ENCODE measurements at regions not wholly inside any gene's neighbourhood (a gene's known extent, or its start where the extent isn't known, plus 50 kb on each side); places are given as distances from the start of the nearest gene placed in this dataset.

GRCh38 chr7:88401009-88401623 is 94.4 kb upstream of the STEAP4 start:
- no peaks in the 10 kb centered on the region for H3K9me3 ChIP-seq (ENCODE audit: control extremely low read depth in 1 of 5, control insufficient read depth in 4 of 5, insufficient read depth in 2 of 5, low read depth in 1 of 5, low read length in 4 of 5)
- no CpG with 5 or more reads among the region's 4 CpGs for WGBS (ENCODE audit: insufficient coverage)
- H3K27ac ChIP-seq (ENCODE audit: insufficient read depth in 1 of 2, low read depth in 1 of 2, low read length in 2 of 2, poor library complexity in 1 of 2, severe bottlenecking in 2 of 2): no peak overlapping the region
- H3K4me1 ChIP-seq (ENCODE audit: control extremely low read depth in 1 of 4, control insufficient read depth in 4 of 4, insufficient read depth in 4 of 4, low read length in 3 of 4): peaks cover 0 to 4% (median 1%) of the 10 kb centered on the region in 4 experiments
- H3K27me3 ChIP-seq (replicated peaks in 2 of 5; ENCODE audit: control insufficient read depth in 4 of 5, insufficient read depth in 5 of 5, low read length in 4 of 5): no peaks in the 10 kb centered on the region
- H3K36me3 ChIP-seq (ENCODE audit: control insufficient read depth in 4 of 4, insufficient read depth in 4 of 4, low read length in 3 of 4): no peaks in the 10 kb centered on the region
- peak in 2 of 3 donors; percentile 10 to 29 for DNase-seq
- H3K4me3 ChIP-seq (ENCODE audit: control insufficient read depth in 1 of 7, extremely low read depth in 1 of 7, insufficient read depth in 4 of 7, low read depth in 2 of 7, low read length in 6 of 7): no peak overlapping the region
- CTCF ChIA-PET: interaction anchor here (0.9 to 1.2 kb wide), 3 partner anchors 13 to 157 kb away, joined by 3 to 5 read pairs (median 4); no protein-coding TSS in a partner anchor
- POLR2A ChIA-PET: no interaction called here

DNA sequence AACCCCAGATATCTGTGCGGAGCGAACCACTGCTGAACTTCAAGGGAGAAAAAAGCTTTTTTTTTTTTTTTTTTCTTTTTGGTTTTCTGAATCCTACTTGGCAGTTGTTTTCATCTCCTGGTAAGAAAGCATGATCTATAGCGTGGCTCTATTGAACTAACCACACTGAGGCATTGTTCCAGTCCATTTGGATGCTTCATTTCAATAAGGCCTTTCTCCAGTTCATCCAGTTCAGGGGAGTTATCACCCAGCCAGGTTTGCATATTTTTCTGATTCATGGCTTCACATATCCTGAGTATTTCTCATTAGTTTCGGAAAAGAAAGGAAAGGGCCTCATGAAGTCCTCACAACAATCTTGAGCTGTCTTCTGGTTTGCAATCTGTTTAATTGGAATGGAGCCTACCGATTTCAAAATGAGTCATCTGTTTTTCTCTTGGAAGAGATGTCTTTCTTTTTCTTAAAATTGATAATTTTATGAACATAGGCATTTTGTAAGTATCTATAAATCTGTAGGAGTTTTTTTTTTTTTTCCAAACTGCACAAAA is 93.1 kb upstream of the STEAP4 start:
- Histone ChIP-seq H3K4me3 (ENCODE audit: control insufficient read depth in 1 of 7, extremely low read depth in 1 of 7, insufficient read depth in 4 of 7, low read depth in 2 of 7, low read length in 6 of 7) (no peak overlapping the region), H3K27ac (ENCODE audit: insufficient read depth in 1 of 2, low read depth in 1 of 2, low read length in 2 of 2, poor library complexity in 1 of 2, severe bottlenecking in 2 of 2) (no peak overlapping the region), H3K4me1 (ENCODE audit: control extremely low read depth in 1 of 4, control insufficient read depth in 4 of 4, insufficient read depth in 4 of 4, low read length in 3 of 4) (peaks cover 6 to 10% (median 6%) of the 10 kb centered on the region in 4 experiments), H3K9me3 (ENCODE audit: control extremely low read depth in 1 of 5, control insufficient read depth in 4 of 5, insufficient read depth in 2 of 5, low read depth in 1 of 5, low read length in 4 of 5) (no peaks in the 10 kb centered on the region), H3K36me3 (ENCODE audit: control insufficient read depth in 4 of 4, insufficient read depth in 4 of 4, low read length in 3 of 4) (no peaks in the 10 kb centered on the region), H3K27me3 (replicated peaks in 2 of 5; ENCODE audit: control insufficient read depth in 4 of 5, insufficient read depth in 5 of 5, low read length in 4 of 5) (no peaks in the 10 kb centered on the region)
- 100% methylated on average over 1 of the region's 5 CpGs for WGBS (ENCODE audit: insufficient coverage)
- CTCF ChIA-PET: interaction anchor here (1.0 to 1.1 kb wide), 2 partner anchors 15 to 40 kb away, joined by 3 to 4 read pairs; no protein-coding TSS in a partner anchor
- POLR2A ChIA-PET: no interaction called here
- no peak for DNase-seq

- Histone ChIP-seq H3K36me3 (ENCODE audit: control insufficient read depth in 4 of 4, insufficient read depth in 4 of 4, low read length in 3 of 4) (no peaks in the 10 kb centered on the region), H3K9me3 (ENCODE audit: control extremely low read depth in 1 of 5, control insufficient read depth in 4 of 5, insufficient read depth in 2 of 5, low read depth in 1 of 5, low read length in 4 of 5) (no peaks in the 10 kb centered on the region), H3K27me3 (replicated peaks in 2 of 5; ENCODE audit: control insufficient read depth in 4 of 5, insufficient read depth in 5 of 5, low read length in 4 of 5) (no peaks in the 10 kb centered on the region), H3K4me1 (ENCODE audit: control extremely low read depth in 1 of 4, control insufficient read depth in 4 of 4, insufficient read depth in 4 of 4, low read length in 3 of 4) (peaks cover 6 to 10% (median 6%) of the 10 kb centered on the region in 4 experiments), H3K27ac (ENCODE audit: insufficient read depth in 1 of 2, low read depth in 1 of 2, low read length in 2 of 2, poor library complexity in 1 of 2, severe bottlenecking in 2 of 2) (no peak overlapping the region), H3K4me3 (ENCODE audit: control insufficient read depth in 1 of 7, extremely low read depth in 1 of 7, insufficient read depth in 4 of 7, low read depth in 2 of 7, low read length in 6 of 7) (no peak overlapping the region)
- WGBS (ENCODE audit: insufficient coverage): no CpG with 5 or more reads among the region's 9 CpGs
- DNase-seq: no peak
- ChIA-PET POLR2A (no interaction called here), CTCF (interaction anchor here (1.0 to 1.1 kb wide), 2 partner anchors 15 to 40 kb away, joined by 3 to 4 read pairs; no protein-coding TSS in a partner anchor)
Observed at GRCh38 chr7:88399036-88399435, 92.3 kb upstream of the STEAP4 start.

GRCh38 chr7:88398459-88398858 is 91.8 kb upstream of the STEAP4 start:
- Histone ChIP-seq H3K27ac (ENCODE audit: insufficient read depth in 1 of 2, low read depth in 1 of 2, low read length in 2 of 2, poor library complexity in 1 of 2, severe bottlenecking in 2 of 2) (no peak overlapping the region), H3K36me3 (ENCODE audit: control insufficient read depth in 4 of 4, insufficient read depth in 4 of 4, low read length in 3 of 4) (no peaks in the 10 kb centered on the region), H3K9me3 (ENCODE audit: control extremely low read depth in 1 of 5, control insufficient read depth in 4 of 5, insufficient read depth in 2 of 5, low read depth in 1 of 5, low read length in 4 of 5) (no peaks in the 10 kb centered on the region), H3K4me1 (ENCODE audit: control extremely low read depth in 1 of 4, control insufficient read depth in 4 of 4, insufficient read depth in 4 of 4, low read length in 3 of 4) (peaks cover 6 to 10% (median 6%) of the 10 kb centered on the region in 4 experiments), H3K4me3 (ENCODE audit: control insufficient read depth in 1 of 7, extremely low read depth in 1 of 7, insufficient read depth in 4 of 7, low read depth in 2 of 7, low read length in 6 of 7) (no peak overlapping the region), H3K27me3 (replicated peaks in 2 of 5; ENCODE audit: control insufficient read depth in 4 of 5, insufficient read depth in 5 of 5, low read length in 4 of 5) (no peaks in the 10 kb centered on the region)
- WGBS (ENCODE audit: insufficient coverage): no CpG with 5 or more reads among the region's 1 CpG
- no peak for DNase-seq
- ChIA-PET CTCF (interaction anchor here (1.1 kb wide), 1 partner anchor 16 kb away, joined by 3 read pairs; no protein-coding TSS in a partner anchor), POLR2A (no interaction called here)

DNA sequence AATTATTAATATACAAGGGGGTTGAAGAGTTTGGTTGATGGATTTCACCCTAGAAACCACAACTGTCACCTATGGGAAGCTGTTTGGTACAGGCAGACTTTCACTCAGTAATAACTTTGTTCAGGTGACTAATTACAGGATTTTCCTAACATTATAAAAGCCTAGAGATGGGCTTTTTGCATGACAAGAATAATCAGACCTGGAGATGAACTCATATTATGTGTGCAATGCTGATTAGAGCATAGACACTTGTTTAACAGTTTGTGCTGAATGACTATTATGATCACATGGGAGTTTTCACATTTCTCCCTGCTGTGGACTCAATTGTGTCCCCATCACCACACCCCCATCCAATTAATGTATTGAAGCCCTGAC is 90.2 kb upstream of the STEAP4 start:
- DNase-seq: no peak
- CTCF ChIA-PET: no interaction called here
- no peak overlapping the region for H3K27ac ChIP-seq (ENCODE audit: insufficient read depth in 1 of 2, low read depth in 1 of 2, low read length in 2 of 2, poor library complexity in 1 of 2, severe bottlenecking in 2 of 2)
- POLR2A ChIA-PET: no interaction called here
- H3K4me1 ChIP-seq (ENCODE audit: control extremely low read depth in 1 of 4, control insufficient read depth in 4 of 4, insufficient read depth in 4 of 4, low read length in 3 of 4): peaks cover 6 to 10% (median 6%) of the 10 kb centered on the region in 4 experiments
- no peaks in the 10 kb centered on the region for H3K36me3 ChIP-seq (ENCODE audit: control insufficient read depth in 4 of 4, insufficient read depth in 4 of 4, low read length in 3 of 4)
- no peak overlapping the region for H3K4me3 ChIP-seq (ENCODE audit: control insufficient read depth in 1 of 7, extremely low read depth in 1 of 7, insufficient read depth in 4 of 7, low read depth in 2 of 7, low read length in 6 of 7)
- H3K27me3 ChIP-seq (replicated peaks in 2 of 5; ENCODE audit: control insufficient read depth in 4 of 5, insufficient read depth in 5 of 5, low read length in 4 of 5): no peaks in the 10 kb centered on the region
- no peaks in the 10 kb centered on the region for H3K9me3 ChIP-seq (ENCODE audit: control extremely low read depth in 1 of 5, control insufficient read depth in 4 of 5, insufficient read depth in 2 of 5, low read depth in 1 of 5, low read length in 4 of 5)

GRCh38 chr7:88396295-88396947 is 89.7 kb upstream of the STEAP4 start:
- H3K4me3 ChIP-seq (ENCODE audit: control insufficient read depth in 1 of 7, extremely low read depth in 1 of 7, insufficient read depth in 4 of 7, low read depth in 2 of 7, low read length in 6 of 7): no peak overlapping the region
- WGBS (ENCODE audit: insufficient coverage): 53% methylated on average over 2 of the region's 2 CpGs
- H3K27ac ChIP-seq (ENCODE audit: insufficient read depth in 1 of 2, low read depth in 1 of 2, low read length in 2 of 2, poor library complexity in 1 of 2, severe bottlenecking in 2 of 2): no peak overlapping the region
- POLR2A ChIA-PET: no interaction called here
- CTCF ChIA-PET: no interaction called here
- H3K4me1 ChIP-seq (ENCODE audit: control extremely low read depth in 1 of 4, control insufficient read depth in 4 of 4, insufficient read depth in 4 of 4, low read length in 3 of 4): peaks cover 6 to 10% (median 6%) of the 10 kb centered on the region in 4 experiments
- peak in 2 of 3 donors; percentile 70 to 72 for DNase-seq
- no peaks in the 10 kb centered on the region for H3K27me3 ChIP-seq (replicated peaks in 2 of 5; ENCODE audit: control insufficient read depth in 4 of 5, insufficient read depth in 5 of 5, low read length in 4 of 5)
- no peaks in the 10 kb centered on the region for H3K9me3 ChIP-seq (ENCODE audit: control extremely low read depth in 1 of 5, control insufficient read depth in 4 of 5, insufficient read depth in 2 of 5, low read depth in 1 of 5, low read length in 4 of 5)
- H3K36me3 ChIP-seq (ENCODE audit: control insufficient read depth in 4 of 4, insufficient read depth in 4 of 4, low read length in 3 of 4): no peaks in the 10 kb centered on the region

DNA sequence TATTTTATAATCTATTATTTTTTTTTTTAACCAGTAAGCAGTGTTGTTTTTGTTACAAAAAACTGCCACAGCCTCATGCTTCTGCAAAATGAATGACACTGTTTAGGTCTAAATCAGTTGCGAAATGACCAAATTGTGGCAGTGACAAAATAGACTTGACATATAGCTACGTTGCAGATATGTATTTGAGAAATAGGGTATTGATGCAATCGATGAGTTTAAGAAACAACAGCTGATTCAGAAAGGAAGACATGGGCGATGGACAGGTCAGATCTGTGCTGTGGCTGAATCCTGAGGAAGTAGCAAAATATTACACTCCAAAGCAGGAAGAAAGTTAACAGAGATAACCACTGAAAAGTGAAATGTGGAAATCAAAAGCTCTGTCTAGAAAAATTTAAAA is 89.0 kb upstream of the STEAP4 start:
- CTCF ChIA-PET: no interaction called here
- no peaks in the 10 kb centered on the region for H3K36me3 ChIP-seq (ENCODE audit: control insufficient read depth in 4 of 4, insufficient read depth in 4 of 4, low read length in 3 of 4)
- H3K27me3 ChIP-seq (replicated peaks in 2 of 5; ENCODE audit: control insufficient read depth in 4 of 5, insufficient read depth in 5 of 5, low read length in 4 of 5): no peaks in the 10 kb centered on the region
- WGBS (ENCODE audit: insufficient coverage): 40% methylated on average over 2 of the region's 4 CpGs
- H3K9me3 ChIP-seq (ENCODE audit: control extremely low read depth in 1 of 5, control insufficient read depth in 4 of 5, insufficient read depth in 2 of 5, low read depth in 1 of 5, low read length in 4 of 5): no peaks in the 10 kb centered on the region
- DNase-seq: peak in 2 of 3 donors; percentile 44 to 61
- H3K27ac ChIP-seq (ENCODE audit: insufficient read depth in 1 of 2, low read depth in 1 of 2, low read length in 2 of 2, poor library complexity in 1 of 2, severe bottlenecking in 2 of 2): no peak overlapping the region
- peaks cover 6 to 10% (median 6%) of the 10 kb centered on the region in 4 experiments for H3K4me1 ChIP-seq (ENCODE audit: control extremely low read depth in 1 of 4, control insufficient read depth in 4 of 4, insufficient read depth in 4 of 4, low read length in 3 of 4)
- POLR2A ChIA-PET: no interaction called here
- peak overlapping the region in 1 of 7 experiments; percentile 6 for H3K4me3 ChIP-seq (ENCODE audit: control insufficient read depth in 1 of 7, extremely low read depth in 1 of 7, insufficient read depth in 4 of 7, low read depth in 2 of 7, low read length in 6 of 7)

All from common myeloid progenitor, CD34-positive (primary cell).